ENCODE measurements at regions not wholly inside any gene's neighbourhood (a gene's known extent, or its start where the extent isn't known, plus 50 kb on each side); places are given as distances from the start of the nearest gene placed in this dataset.

GRCh38 chr11:116467823-116468222 lies 305.0 kb downstream of the BUD13 start:
- no peak for DNase-seq

GRCh38 chr11:116466801-116467200 lies 306.0 kb downstream of the BUD13 start:
- DNase-seq = no peak

- DNase-seq = no peak
Measured at GRCh38 chr11:116466191-116466590, 306.6 kb downstream of the BUD13 start.

- DNase-seq = no peak
Measured at GRCh38 chr11:116465056-116465455, 307.7 kb downstream of the BUD13 start.

GRCh38 chr11:116461789-116462188 lies 311.0 kb downstream of the BUD13 start:
- no peak for DNase-seq

- DNase-seq = no peak
Measured at GRCh38 chr11:116460156-116460920, 312.4 kb downstream of the BUD13 start.

- no peak for DNase-seq
Measured at GRCh38 chr11:116459185-116460045, 313.4 kb downstream of the BUD13 start.

- DNase-seq = no peak
Measured at GRCh38 chr11:116458546-116458945, 314.2 kb downstream of the BUD13 start.

GRCh38 chr11:116457336-116458007 lies 315.3 kb downstream of the BUD13 start:
- DNase-seq = no peak

- DNase-seq = no peak
Measured at GRCh38 chr11:116454951-116455350, 317.8 kb downstream of the BUD13 start.

- DNase-seq = peak; percentile 9
Measured at GRCh38 chr11:116454020-116454645, 318.7 kb downstream of the BUD13 start.

GRCh38 chr11:116452461-116452860 lies 320.3 kb downstream of the BUD13 start:
- DNase-seq = no peak

- DNase-seq = no peak
Measured at GRCh38 chr11:116449522-116449921, 323.3 kb downstream of the BUD13 start.

- no peak for DNase-seq
Measured at GRCh38 chr11:116446048-116446941, 326.5 kb downstream of the BUD13 start.

- DNase-seq = no peak
Measured at GRCh38 chr11:116445108-116446047, 327.4 kb downstream of the BUD13 start.

GRCh38 chr11:116442238-116442752 lies 330.5 kb downstream of the BUD13 start:
- DNase-seq = no peak

- no peak for DNase-seq
Measured at GRCh38 chr11:116439361-116439677, 333.5 kb downstream of the BUD13 start.

GRCh38 chr11:116438651-116439360 lies 334.0 kb downstream of the BUD13 start:
- no peak for DNase-seq

- DNase-seq = no peak
Measured at GRCh38 chr11:116434986-116435385, 337.8 kb downstream of the BUD13 start.

- no peak for DNase-seq
Measured at GRCh38 chr11:116432301-116432700, 340.5 kb downstream of the BUD13 start.

All from NK-92 treated with Interleukin-12 subunit alpha and Interleukin-12 subunit beta, amount 100 ng/mL, for 24 hours (cell line).